Stimulated activated effector memory CD8-positive, alpha-beta T cell treated with anti-CD3 and anti-CD28 coated beads, Interleukin-12 subunit alpha, Interleukin-12 subunit beta, amount 100 ng/mL, for 72 hours (primary cell): ENCODE measurements at regions not wholly inside any gene's neighbourhood (a gene's known extent, or its start where the extent isn't known, plus 50 kb on each side); places are given as distances from the start of the nearest gene placed in this dataset.

Experiments used
- ATAC-seq: fragments of 150-1000 bp; cut with Tn5 transposase; 2 replicates; pipeline ENCODE4 v1.10.0; 2021
- DNase-seq, 2 donors: peaks; one replicate each; pipeline ENCODE4 v3.0.0; 2021 to 2022; ENCODE audit warnings: low spot score in 2 of 2
- H3K27ac Mint-ChIP-seq: one replicate; pipeline ENCODE4 v1.8.0; 2022; ENCODE audit warnings: mild to moderate bottlenecking, mixed read lengths
- H3K36me3 Mint-ChIP-seq: one replicate; pipeline ENCODE4 v1.8.0; 2022; ENCODE audit warnings: mild to moderate bottlenecking, mixed read lengths
- H3K4me1 Mint-ChIP-seq: one replicate; pipeline ENCODE4 v1.8.0; 2022; ENCODE audit warnings: mixed read lengths
- H3K4me3 Mint-ChIP-seq: one replicate; pipeline ENCODE4 v1.8.0; 2022; ENCODE audit warnings: mild to moderate bottlenecking, mixed read lengths
- H3K9me3 Mint-ChIP-seq: one replicate; pipeline ENCODE4 v1.8.0; 2022; ENCODE audit warnings: mixed read lengths

DNA sequence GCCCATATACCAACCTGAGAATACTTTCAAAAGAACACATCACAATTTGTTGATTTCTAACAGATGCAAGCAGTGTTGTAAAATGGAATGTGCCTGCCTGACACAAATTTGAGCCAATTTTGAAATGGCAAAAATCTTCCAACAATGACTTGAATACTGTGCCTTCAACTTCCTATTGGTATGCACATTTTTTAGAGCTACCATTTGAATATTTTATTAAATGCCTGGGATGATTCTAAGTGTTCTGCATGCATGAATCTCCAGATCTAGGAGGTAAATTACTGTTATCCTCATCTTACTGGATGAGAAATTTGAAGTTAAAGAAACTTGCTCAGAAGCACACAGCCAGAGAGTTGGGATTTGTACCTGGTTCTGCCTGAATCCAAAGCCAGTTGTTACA is 282.8 kb upstream of the LRRN1 start:
- H3K9me3 Mint-ChIP-seq = peaks cover 11% of the 10 kb centered on the region
- H3K27ac Mint-ChIP-seq = no peak overlapping the region
- no peak overlapping the region for H3K4me3 Mint-ChIP-seq
- H3K36me3 Mint-ChIP-seq = no peaks in the 10 kb centered on the region
- ATAC-seq (no peak), DNase-seq (no peak)
- H3K4me1 Mint-ChIP-seq = no peaks in the 10 kb centered on the region

- H3K9me3 Mint-ChIP-seq = peaks cover 6% of the 10 kb centered on the region
- H3K4me1 Mint-ChIP-seq = no peaks in the 10 kb centered on the region
- no peak for DNase-seq
- no peaks in the 10 kb centered on the region for H3K36me3 Mint-ChIP-seq
- no peak for ATAC-seq
- no peak overlapping the region for H3K4me3 Mint-ChIP-seq
- no peak overlapping the region for H3K27ac Mint-ChIP-seq
Observed at GRCh38 chr3:3509665-3510064, 289.6 kb upstream of the LRRN1 start.

DNA sequence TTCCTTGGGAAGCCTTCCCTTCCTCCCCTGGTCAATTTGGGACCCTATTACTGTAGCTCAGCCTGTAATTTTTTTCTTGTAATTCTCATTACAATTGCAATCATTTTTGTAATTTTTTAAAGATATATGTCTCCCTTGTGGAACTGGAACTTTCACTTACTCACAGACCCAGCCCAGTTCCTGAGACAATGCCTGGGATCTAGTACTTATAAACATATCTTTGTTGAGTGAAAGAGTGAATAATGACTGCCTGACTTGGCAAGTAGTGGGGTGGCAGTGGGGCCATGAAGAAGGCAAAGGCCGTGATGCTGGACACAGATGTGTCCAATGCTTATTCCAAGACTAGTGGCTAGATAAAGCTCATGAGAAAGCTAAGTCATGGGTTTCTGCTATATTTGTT is 294.5 kb upstream of the LRRN1 start:
- Mint-ChIP-seq H3K36me3 (no peaks in the 10 kb centered on the region), H3K4me3 (no peak overlapping the region), H3K4me1 (no peaks in the 10 kb centered on the region), H3K27ac (no peak overlapping the region), H3K9me3 (peaks cover 11% of the 10 kb centered on the region)
- no peak for DNase-seq
- ATAC-seq = no peak

DNA sequence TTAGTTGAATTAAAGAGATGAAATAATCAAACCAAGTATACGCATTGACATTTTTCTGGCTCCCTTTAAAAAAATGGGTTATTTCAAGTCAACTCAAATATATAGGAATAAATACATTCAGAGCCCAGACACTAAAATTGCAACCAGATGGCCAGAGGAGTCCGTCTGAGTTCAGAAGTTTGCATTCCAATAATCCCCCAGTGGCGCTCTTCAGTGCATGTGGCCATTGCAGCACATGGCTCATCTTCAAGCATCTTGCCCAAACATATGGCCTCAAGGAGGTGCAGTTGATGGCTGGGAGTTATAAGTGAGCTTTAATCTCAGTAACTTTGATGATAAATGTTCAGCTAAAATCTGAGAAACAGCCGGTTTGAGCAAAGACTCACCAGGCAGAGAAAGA is 295.8 kb upstream of the LRRN1 start:
- H3K36me3 Mint-ChIP-seq = no peaks in the 10 kb centered on the region
- DNase-seq (no peak), ATAC-seq (no peak)
- H3K27ac Mint-ChIP-seq = no peak overlapping the region
- peaks cover 11% of the 10 kb centered on the region for H3K9me3 Mint-ChIP-seq
- H3K4me1 Mint-ChIP-seq = no peaks in the 10 kb centered on the region
- H3K4me3 Mint-ChIP-seq = no peak overlapping the region

DNA sequence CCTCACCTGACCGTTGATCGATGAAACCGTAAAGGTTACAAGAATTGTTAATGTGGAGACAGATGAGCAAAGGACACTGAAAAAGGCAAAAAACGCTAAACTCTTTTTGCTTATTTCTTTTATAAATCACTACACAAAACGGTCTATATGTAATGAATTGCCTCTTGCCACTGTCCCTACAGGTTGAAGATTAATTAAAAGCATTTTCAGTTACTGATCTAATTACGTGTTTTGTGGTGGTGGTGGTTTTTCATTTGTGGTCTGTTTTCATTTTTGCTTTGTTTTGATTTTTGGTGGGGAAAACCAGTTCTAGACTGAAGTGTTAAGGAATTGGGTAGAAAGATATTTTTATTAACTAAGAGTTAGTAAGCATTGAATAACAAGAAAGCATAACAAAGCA is 299.2 kb upstream of the LRRN1 start:
- ATAC-seq = no peak
- Mint-ChIP-seq H3K27ac (no peak overlapping the region), H3K4me1 (no peaks in the 10 kb centered on the region)

GRCh38 chr3:3499012-3499562 is 300.1 kb upstream of the LRRN1 start:
- Mint-ChIP-seq H3K4me3 (no peak overlapping the region), H3K9me3 (peaks cover 7% of the 10 kb centered on the region), H3K27ac (no peak overlapping the region), H3K4me1 (no peaks in the 10 kb centered on the region), H3K36me3 (no peaks in the 10 kb centered on the region)
- no peak for DNase-seq
- no peak for ATAC-seq

More for the DNA sequence above, 299.2 kb upstream of the LRRN1 start:
- H3K36me3 Mint-ChIP-seq = no peaks in the 10 kb centered on the region
- H3K4me3 Mint-ChIP-seq = no peak overlapping the region
- no peak for DNase-seq
- H3K9me3 Mint-ChIP-seq = peaks cover 11% of the 10 kb centered on the region

DNA sequence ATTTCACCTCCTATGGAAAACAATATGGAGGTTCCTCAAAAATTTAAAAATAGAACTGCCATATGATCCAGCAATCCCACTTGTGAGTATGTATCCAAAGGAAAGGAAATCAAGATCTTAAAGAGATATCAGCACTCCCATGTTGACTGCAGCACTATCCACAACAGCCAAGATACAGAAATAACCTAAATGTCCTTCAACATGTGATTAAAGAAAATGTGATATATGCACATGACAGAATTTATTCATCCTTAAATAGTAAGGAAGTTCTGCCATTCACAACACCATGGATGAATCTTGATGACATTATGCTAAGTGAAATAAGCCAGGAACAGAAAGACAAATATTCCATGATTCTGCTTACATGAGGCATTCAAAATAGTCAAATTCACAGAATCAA is 303.6 kb upstream of the LRRN1 start:
- no peaks in the 10 kb centered on the region for H3K4me1 Mint-ChIP-seq
- peaks cover 18% of the 10 kb centered on the region for H3K9me3 Mint-ChIP-seq
- H3K4me3 Mint-ChIP-seq = no peak overlapping the region
- H3K27ac Mint-ChIP-seq = no peak overlapping the region
- ATAC-seq = no peak
- no peaks in the 10 kb centered on the region for H3K36me3 Mint-ChIP-seq
- DNase-seq = no peak

DNA sequence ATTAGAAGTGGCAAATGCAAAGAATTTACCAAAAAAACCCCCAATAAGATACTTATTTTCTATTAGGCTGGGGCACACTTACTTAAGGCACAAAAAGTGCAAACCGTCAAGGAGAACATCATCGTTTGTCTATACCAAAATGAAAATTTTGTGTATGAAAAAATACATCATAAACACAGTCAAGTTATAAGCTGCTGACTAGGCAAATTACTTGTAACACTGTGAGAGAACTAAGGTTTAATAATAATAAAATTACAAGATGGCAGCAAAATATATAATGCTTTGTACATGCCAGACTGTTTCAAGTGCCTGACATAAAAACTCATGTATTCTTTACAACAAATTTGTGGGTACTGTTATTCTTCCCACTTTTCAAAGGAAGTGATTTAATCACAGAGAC is 297.2 kb upstream of the CRBN start:
- Mint-ChIP-seq H3K4me1 (no peaks in the 10 kb centered on the region), H3K27ac (no peak overlapping the region), H3K4me3 (no peak overlapping the region), H3K36me3 (no peaks in the 10 kb centered on the region), H3K9me3 (peaks cover 3% of the 10 kb centered on the region)
- ATAC-seq = no peak
- DNase-seq = no peak

DNA sequence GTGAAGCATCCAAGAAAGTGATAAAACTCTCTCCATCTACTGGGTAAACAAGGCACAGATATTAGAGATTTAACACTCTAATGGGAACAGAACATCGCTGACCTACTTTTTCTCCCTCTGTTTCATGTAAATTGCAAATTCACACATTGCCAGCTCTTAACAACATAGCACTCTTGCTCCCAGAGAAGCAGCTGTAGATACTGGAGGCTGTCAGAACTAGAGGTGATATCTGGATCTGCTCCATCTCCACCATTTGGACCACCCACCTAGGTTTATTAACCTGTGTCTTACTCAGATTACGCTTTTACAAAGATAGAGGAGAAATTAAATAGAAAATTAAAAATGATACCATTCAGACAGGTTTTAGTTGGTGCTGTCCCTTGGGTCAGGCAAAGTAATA is 289.1 kb upstream of the CRBN start:
- H3K4me3 Mint-ChIP-seq = no peak overlapping the region
- DNase-seq (no peak), ATAC-seq (no peak)
- H3K9me3 Mint-ChIP-seq = no peaks in the 10 kb centered on the region
- H3K4me1 Mint-ChIP-seq = no peaks in the 10 kb centered on the region
- H3K36me3 Mint-ChIP-seq = no peaks in the 10 kb centered on the region
- H3K27ac Mint-ChIP-seq = no peak overlapping the region

- H3K9me3 Mint-ChIP-seq = peaks cover 2% of the 10 kb centered on the region
- H3K36me3 Mint-ChIP-seq = no peaks in the 10 kb centered on the region
- ATAC-seq = no peak
- no peak for DNase-seq
- H3K4me3 Mint-ChIP-seq = no peak overlapping the region
- H3K27ac Mint-ChIP-seq = no peak overlapping the region
- no peaks in the 10 kb centered on the region for H3K4me1 Mint-ChIP-seq
Observed at GRCh38 chr3:3464131-3464530, 284.6 kb upstream of the CRBN start.

DNA sequence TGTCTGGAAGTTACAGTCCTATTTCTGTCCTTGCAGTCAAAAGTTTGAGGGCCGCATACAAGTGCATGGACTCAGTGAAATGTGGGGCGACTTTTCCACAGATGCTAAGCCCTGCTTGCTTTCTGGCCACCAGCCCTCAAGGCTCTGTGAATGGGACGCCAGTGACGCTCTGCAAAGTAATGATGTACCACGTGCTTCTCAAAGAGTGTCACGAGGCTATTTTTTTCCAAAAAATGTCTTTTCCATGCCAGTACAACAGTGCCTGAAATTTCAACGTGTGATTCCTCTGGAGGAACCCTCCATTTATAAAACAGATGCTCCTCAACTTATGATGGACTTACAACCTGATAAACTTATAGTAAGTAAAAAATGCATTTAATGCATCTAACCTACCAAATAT is 281.8 kb upstream of the CRBN start:
- Mint-ChIP-seq H3K36me3 (no peaks in the 10 kb centered on the region), H3K9me3 (peaks cover 6% of the 10 kb centered on the region)
- ATAC-seq = no peak

DNA sequence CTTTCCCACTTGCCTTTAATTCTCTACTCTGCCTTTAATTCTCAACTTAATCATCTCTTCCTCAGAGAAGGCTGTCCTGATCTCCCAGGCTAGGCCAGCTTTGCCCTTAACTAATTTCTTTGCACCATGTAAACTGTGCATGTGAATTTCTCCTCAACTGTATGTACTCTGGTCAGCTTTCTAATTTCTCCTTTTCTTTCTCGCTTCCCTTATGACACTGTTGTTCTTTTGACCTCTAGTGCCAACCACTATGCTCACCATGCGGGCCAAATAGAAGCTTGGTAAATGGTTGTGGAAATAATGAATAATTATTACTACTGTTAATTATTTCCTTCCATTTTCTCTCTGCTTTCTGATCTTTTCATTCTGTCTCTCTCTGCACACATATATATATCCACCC is 269.0 kb upstream of the CRBN start:
- ATAC-seq = no peak
- no peak overlapping the region for H3K4me3 Mint-ChIP-seq
- H3K9me3 Mint-ChIP-seq = peaks cover 3% of the 10 kb centered on the region
- DNase-seq = no peak
- H3K36me3 Mint-ChIP-seq = no peaks in the 10 kb centered on the region
- no peak overlapping the region for H3K27ac Mint-ChIP-seq
- H3K4me1 Mint-ChIP-seq = no peaks in the 10 kb centered on the region

More for the DNA sequence above, 281.8 kb upstream of the CRBN start:
- Mint-ChIP-seq H3K4me3 (no peak overlapping the region), H3K4me1 (no peaks in the 10 kb centered on the region), H3K27ac (no peak overlapping the region)
- no peak for DNase-seq

DNA sequence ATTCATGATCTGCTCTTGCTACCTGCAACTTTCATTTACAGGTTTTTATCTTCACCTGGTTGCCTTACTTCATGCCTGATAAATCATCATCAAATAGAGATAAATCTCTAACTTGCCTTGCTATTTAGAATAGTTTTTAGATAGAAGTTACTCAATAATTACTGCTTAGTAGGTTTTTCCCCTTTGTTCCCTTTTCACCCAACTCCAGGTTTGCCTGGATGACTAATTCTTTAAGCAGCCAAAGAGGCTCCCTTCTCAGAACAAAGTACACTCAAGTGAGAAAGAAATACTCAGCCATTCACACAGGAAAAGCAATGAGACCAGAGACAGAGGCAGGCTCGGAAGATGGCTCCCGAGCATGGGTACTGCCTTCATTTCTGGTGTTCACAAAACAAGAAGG is 268.1 kb upstream of the CRBN start:
- Mint-ChIP-seq H3K36me3 (no peaks in the 10 kb centered on the region), H3K9me3 (peaks cover 3% of the 10 kb centered on the region), H3K4me3 (no peak overlapping the region), H3K27ac (no peak overlapping the region), H3K4me1 (no peaks in the 10 kb centered on the region)
- DNase-seq = no peak
- no peak for ATAC-seq

DNA sequence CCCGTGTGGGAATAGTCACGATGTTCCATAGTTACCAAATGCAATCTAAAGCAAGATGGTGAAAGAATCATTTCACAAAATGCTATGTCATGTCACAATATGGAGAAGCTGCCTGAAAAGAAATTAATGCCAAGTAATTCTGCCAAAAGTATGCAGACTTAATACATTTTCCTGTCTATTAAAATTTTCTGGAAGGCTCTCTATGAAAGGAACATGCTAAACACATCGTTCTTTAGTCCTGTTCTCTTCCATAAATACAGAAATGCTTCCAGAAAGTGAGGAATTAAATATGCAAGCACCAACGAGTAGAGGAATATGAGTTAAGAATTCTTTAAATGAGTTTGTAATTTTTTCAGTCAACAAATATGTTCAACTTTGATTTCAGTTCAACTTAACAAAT is 266.8 kb upstream of the CRBN start:
- Mint-ChIP-seq H3K9me3 (peaks cover 3% of the 10 kb centered on the region), H3K4me1 (no peaks in the 10 kb centered on the region), H3K36me3 (no peaks in the 10 kb centered on the region), H3K4me3 (no peak overlapping the region), H3K27ac (no peak overlapping the region)
- DNase-seq (no peak), ATAC-seq (no peak)

GRCh38 chr3:3443482-3443881 is 264.0 kb upstream of the CRBN start:
- Mint-ChIP-seq H3K4me1 (no peaks in the 10 kb centered on the region), H3K36me3 (no peaks in the 10 kb centered on the region), H3K27ac (no peak overlapping the region), H3K4me3 (no peak overlapping the region), H3K9me3 (peaks cover 2% of the 10 kb centered on the region)
- no peak for DNase-seq
- no peak for ATAC-seq

GRCh38 chr3:3433711-3434110 is 254.2 kb upstream of the CRBN start:
- DNase-seq = no peak
- Mint-ChIP-seq H3K27ac (no peak overlapping the region), H3K4me1 (no peaks in the 10 kb centered on the region), H3K9me3 (peaks cover 9% of the 10 kb centered on the region), H3K4me3 (no peak overlapping the region), H3K36me3 (no peaks in the 10 kb centered on the region)
- no peak for ATAC-seq

DNA sequence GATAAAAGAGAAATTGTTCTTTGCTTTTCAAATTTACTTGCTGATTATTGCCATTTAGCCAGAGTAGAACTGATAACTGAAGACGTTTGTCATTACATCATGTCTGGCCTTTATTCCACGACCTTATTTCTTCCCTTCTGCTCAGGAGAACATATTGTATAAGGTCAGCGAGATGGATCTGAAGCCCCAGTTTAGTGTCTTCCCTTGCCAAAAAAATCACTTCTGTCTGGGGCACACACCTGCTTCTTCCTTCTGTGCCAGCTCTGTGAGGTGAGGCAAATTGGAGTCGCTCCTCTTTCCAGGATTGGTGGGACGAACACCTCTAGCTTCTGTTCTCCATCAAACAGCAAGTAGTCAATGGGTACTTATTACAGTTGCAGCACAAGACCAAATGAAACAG is 250.3 kb upstream of the CRBN start:
- no peak for DNase-seq
- ATAC-seq = no peak
- Mint-ChIP-seq H3K4me1 (no peaks in the 10 kb centered on the region), H3K27ac (no peak overlapping the region), H3K36me3 (no peaks in the 10 kb centered on the region), H3K9me3 (peaks cover 9% of the 10 kb centered on the region), H3K4me3 (no peak overlapping the region)
